HEK293 (cell line): ENCODE measurements at regions not wholly inside any gene's neighbourhood (a gene's known extent, or its start where the extent isn't known, plus 50 kb on each side); places are given as distances from the start of the nearest gene placed in this dataset.

Source experiments
- CTCF ChIA-PET: fragments of 350-600 bp; formaldehyde crosslinking; extraction: SDS; loops from one replicate; lab custom pipeline; 2021; ENCODE audit warnings: antibody characterized with exemption; lab: Yijun Ruan, JAX
- POLR2A ChIA-PET: fragments of 300-600 bp; formaldehyde crosslinking; extraction: SDS; loops from one replicate; lab custom pipeline; 2020; ENCODE audit warnings: antibody characterized with exemption, inconsistent platforms; lab: Yijun Ruan, JAX
- H3K27ac ChIP-seq: fragments of 200-500 bp; sonication (Bioruptor generic); 2 replicates; pipeline ENCODE4 v1.5.1; 2014; ENCODE audit warnings: low read depth, low read length, control low read depth, inconsistent platforms; ENCODE audit errors: extremely low read depth
- H3K36me3 ChIP-seq, 2 experiments: fragments of 200-500 bp in 1 of 2; sonication (Bioruptor generic) in 1 of 2; 1 replicate in 1 of 2; 2 replicates in 1 of 2; pipeline ENCODE4 v1.5.1; 2014 to 2017; ENCODE audit warnings: inconsistent platforms in 2 of 2, low read length in 2 of 2; ENCODE audit not compliant: control insufficient read depth in 2 of 2, insufficient read depth in 1 of 2
- H3K4me1 ChIP-seq: fragments of 200-500 bp; sonication (Bioruptor generic); 2 replicates; pipeline ENCODE4 v1.5.1; 2014; ENCODE audit warnings: mild to moderate bottlenecking, low read length, inconsistent platforms; ENCODE audit not compliant: control insufficient read depth, insufficient read depth
- H3K4me3 ChIP-seq: 2 replicates; pipeline ENCODE4 v1.5.1; 2011; ENCODE audit warnings: low read depth, mild to moderate bottlenecking, control low read depth, low read length, moderate library complexity
- H3K9me3 ChIP-seq: fragments of 200-500 bp; sonication (Bioruptor generic); 2 replicates; pipeline ENCODE4 v1.5.1; 2014; ENCODE audit warnings: low read depth, low read length, inconsistent platforms; ENCODE audit not compliant: control insufficient read depth, insufficient read depth
- KLF16 ChIP-seq: fragments of 450-650 bp; formaldehyde crosslinking; IDR thresholded peaks from 2 replicates; pipeline ENCODE4 v1.5.1; 2017; ENCODE audit warnings: missing biosample characterization, missing genetic modification characterization
- SETDB1 ChIP-seq: IDR thresholded peaks from one replicate; pipeline ENCODE4 v1.6.1; 2017; ENCODE audit warnings: mild to moderate bottlenecking, low read length, moderate library complexity, mixed read lengths; ENCODE audit not compliant: insufficient read length
- ZBTB17 ChIP-seq: fragments of 450-650 bp; formaldehyde crosslinking; IDR thresholded peaks from 2 replicates; pipeline ENCODE4 v1.5.1; 2016; ENCODE audit warnings: missing biosample characterization, missing genetic modification characterization
- ZBTB20 ChIP-seq: fragments of 450-650 bp; formaldehyde crosslinking; IDR thresholded peaks from 2 replicates; pipeline ENCODE4 v1.5.1; 2016; ENCODE audit warnings: missing biosample characterization, missing genetic modification characterization
- ZBTB48 ChIP-seq: fragments of 450-650 bp; formaldehyde crosslinking; IDR thresholded peaks from 2 replicates; pipeline ENCODE4 v1.5.1; 2016; ENCODE audit warnings: missing biosample characterization, missing genetic modification characterization
- ZEB2 ChIP-seq: fragments of 450-650 bp; formaldehyde crosslinking; IDR thresholded peaks from 2 replicates; pipeline ENCODE4 v1.5.1; 2016; ENCODE audit warnings: missing biosample characterization, missing genetic modification characterization
- ZNF114 ChIP-seq: fragments of 450-650 bp; formaldehyde crosslinking; IDR thresholded peaks from 2 replicates; pipeline ENCODE4 v1.5.0; 2017; ENCODE audit warnings: missing biosample characterization, missing genetic modification characterization
- ZNF132 ChIP-seq: fragments of 450-650 bp; formaldehyde crosslinking; IDR thresholded peaks from 2 replicates; pipeline ENCODE4 v1.5.1; 2017; ENCODE audit warnings: missing biosample characterization, missing genetic modification characterization, borderline replicate concordance
- ZNF202 ChIP-seq: fragments of 450-650 bp; formaldehyde crosslinking; IDR thresholded peaks from 2 replicates; pipeline ENCODE4 v1.5.1; 2016; ENCODE audit warnings: missing biosample characterization, missing genetic modification characterization, borderline replicate concordance
- ZNF221 ChIP-seq: fragments of 450-650 bp; formaldehyde crosslinking; IDR thresholded peaks from 2 replicates; pipeline ENCODE4 v1.5.1; 2017; ENCODE audit warnings: missing biosample characterization, missing genetic modification characterization, borderline replicate concordance
- ZNF302 ChIP-seq: fragments of 450-650 bp; formaldehyde crosslinking; IDR thresholded peaks from 2 replicates; pipeline ENCODE4 v1.5.1; 2016; ENCODE audit warnings: missing biosample characterization, missing genetic modification characterization, low read depth
- ZNF37A ChIP-seq: fragments of 450-650 bp; IDR thresholded peaks from 2 replicates; pipeline ENCODE4 v1.5.1; 2018; ENCODE audit warnings: missing biosample characterization, missing genetic modification characterization
- ZNF510 ChIP-seq: fragments of 450-650 bp; formaldehyde crosslinking; IDR thresholded peaks from 2 replicates; pipeline ENCODE4 v1.5.1; 2018; ENCODE audit warnings: mild to moderate bottlenecking, missing genetic modification characterization, missing biosample characterization; ENCODE audit not compliant: insufficient replicate concordance
- ZNF777 ChIP-seq: fragments of 450-650 bp; formaldehyde crosslinking; IDR thresholded peaks from 2 replicates; pipeline ENCODE4 v1.5.1; 2017; ENCODE audit warnings: missing biosample characterization, missing genetic modification characterization, borderline replicate concordance
- TF ChIP-seq, protein P1 (sequence below): fragments of 450-650 bp; formaldehyde crosslinking; IDR thresholded peaks from 2 replicates; pipeline ENCODE4 v1.5.1; 2016; ENCODE audit warnings: missing biosample characterization, missing genetic modification characterization
- TF ChIP-seq, protein P2 (sequence below): fragments of 450-650 bp; formaldehyde crosslinking; IDR thresholded peaks from 2 replicates; pipeline ENCODE4 v1.5.1; 2017; ENCODE audit warnings: missing biosample characterization, missing genetic modification characterization
- TF ChIP-seq, protein P3 (sequence below): fragments of 450-650 bp; formaldehyde crosslinking; IDR thresholded peaks from 2 replicates; pipeline ENCODE4 v1.5.1; 2016; ENCODE audit warnings: missing biosample characterization, missing genetic modification characterization

DNA sequence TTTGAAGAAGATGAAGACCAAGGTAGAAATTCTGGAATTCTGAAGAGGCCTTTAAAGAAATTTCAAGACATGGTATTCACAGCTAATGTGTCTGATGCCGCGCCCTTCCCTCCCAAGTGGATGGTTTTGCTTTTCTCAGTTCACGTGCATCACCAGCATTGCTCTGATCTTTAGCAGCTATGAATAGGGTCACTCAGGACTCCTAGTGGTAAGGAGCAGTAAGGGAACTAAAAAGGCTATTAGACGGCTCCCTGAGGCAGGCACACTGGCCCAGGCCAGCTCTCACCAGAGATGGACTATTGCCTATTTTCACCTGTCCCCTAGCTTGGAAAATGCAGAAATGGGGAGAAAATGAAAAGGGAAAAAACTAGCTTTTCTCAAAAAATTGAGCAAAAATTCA lies 447.5 kb upstream of the RASGEF1B start:
- no peak for TF ChIP-seq ZNF221 (tag by site-specific recombination)

DNA sequence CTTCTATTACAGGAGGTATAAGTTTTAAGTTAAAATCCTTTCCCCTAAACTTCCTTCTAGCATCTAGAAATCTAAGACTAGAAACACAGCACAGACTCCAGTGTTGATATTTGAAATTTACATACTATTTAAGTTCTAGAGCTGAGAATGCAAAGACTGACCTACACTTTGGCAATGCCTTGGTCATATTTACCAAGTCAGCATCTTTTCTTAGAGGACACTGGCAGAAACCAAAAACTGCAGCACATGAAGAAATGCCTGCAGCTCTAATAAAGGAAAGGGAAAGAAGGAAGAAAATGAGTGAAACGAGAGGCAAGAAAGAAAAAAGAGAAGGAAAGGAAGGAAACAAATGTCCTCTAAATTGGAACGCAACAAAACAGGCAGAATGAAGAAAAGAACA lies 443.7 kb upstream of the RASGEF1B start:
- no peaks in the 10 kb centered on the region for H3K9me3 ChIP-seq
- POLR2A ChIA-PET = no interaction called here
- H3K4me3 ChIP-seq = no peak overlapping the region
- H3K27ac ChIP-seq = no peak overlapping the region
- TF ChIP-seq ZNF114 (tag by site-specific recombination) (no peak), KLF16 (no peak), ZEB2 (tag by site-specific recombination) (no peak), ZNF777 (tag by site-specific recombination) (no peak), ZBTB48 (no peak)
- TF ChIP-seq, protein P1, sequence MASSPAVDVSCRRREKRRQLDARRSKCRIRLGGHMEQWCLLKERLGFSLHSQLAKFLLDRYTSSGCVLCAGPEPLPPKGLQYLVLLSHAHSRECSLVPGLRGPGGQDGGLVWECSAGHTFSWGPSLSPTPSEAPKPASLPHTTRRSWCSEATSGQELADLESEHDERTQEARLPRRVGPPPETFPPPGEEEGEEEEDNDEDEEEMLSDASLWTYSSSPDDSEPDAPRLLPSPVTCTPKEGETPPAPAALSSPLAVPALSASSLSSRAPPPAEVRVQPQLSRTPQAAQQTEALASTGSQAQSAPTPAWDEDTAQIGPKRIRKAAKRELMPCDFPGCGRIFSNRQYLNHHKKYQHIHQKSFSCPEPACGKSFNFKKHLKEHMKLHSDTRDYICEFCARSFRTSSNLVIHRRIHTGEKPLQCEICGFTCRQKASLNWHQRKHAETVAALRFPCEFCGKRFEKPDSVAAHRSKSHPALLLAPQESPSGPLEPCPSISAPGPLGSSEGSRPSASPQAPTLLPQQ (tag by site-specific recombination) = no peak
- H3K36me3 ChIP-seq = no peaks in the 10 kb centered on the region
- no peaks in the 10 kb centered on the region for H3K4me1 ChIP-seq
- CTCF ChIA-PET = interaction anchor here (0.6 kb wide), 1 partner anchor 302 kb away, joined by 4 read pairs; no protein-coding TSS in a partner anchor

More for the DNA sequence above, 447.5 kb upstream of the RASGEF1B start:
- Histone ChIP-seq H3K36me3 (no peaks in the 10 kb centered on the region), H3K4me1 (no peaks in the 10 kb centered on the region), H3K9me3 (no peaks in the 10 kb centered on the region), H3K27ac (no peak overlapping the region), H3K4me3 (no peak overlapping the region)
- CTCF ChIA-PET = interaction anchor here (0.6 to 1.3 kb wide), 4 partner anchors 107 to 452 kb away, joined by 3 read pairs; no protein-coding TSS in a partner anchor
- POLR2A ChIA-PET = no interaction called here

DNA sequence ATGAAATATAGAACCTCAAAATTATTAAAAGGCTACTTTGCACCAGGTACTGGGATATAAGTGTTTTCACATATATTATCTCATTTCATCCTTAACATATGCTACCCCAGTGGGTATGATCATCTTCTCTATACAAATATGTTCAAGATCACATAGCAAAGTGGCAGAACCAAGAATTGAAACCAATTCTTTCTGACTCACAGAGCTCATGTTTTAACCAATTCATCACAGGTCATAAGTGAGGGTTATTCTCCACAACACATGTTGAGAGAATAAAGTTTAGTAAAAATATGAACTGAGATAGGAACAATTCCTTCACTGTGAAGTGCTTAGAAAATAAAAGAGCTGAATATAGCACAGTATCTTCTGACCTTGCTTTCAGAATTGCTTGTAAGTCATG lies 442.9 kb upstream of the RASGEF1B start:
- no peak overlapping the region for H3K27ac ChIP-seq
- TF ChIP-seq KLF16 = no peak
- no peak for TF ChIP-seq ZNF132 (tag by site-specific recombination)
- TF ChIP-seq, protein P2, sequence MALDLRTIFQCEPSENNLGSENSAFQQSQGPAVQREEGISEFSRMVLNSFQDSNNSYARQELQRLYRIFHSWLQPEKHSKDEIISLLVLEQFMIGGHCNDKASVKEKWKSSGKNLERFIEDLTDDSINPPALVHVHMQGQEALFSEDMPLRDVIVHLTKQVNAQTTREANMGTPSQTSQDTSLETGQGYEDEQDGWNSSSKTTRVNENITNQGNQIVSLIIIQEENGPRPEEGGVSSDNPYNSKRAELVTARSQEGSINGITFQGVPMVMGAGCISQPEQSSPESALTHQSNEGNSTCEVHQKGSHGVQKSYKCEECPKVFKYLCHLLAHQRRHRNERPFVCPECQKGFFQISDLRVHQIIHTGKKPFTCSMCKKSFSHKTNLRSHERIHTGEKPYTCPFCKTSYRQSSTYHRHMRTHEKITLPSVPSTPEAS (tag by site-specific recombination) = no peak
- H3K4me1 ChIP-seq = no peaks in the 10 kb centered on the region
- ChIA-PET CTCF (interaction anchor here (0.8 to 1.5 kb wide), 3 partner anchors 11 to 235 kb away, joined by 3 to 4 read pairs (median 3); no protein-coding TSS in a partner anchor), POLR2A (no interaction called here)
- no peak overlapping the region for H3K4me3 ChIP-seq
- no peaks in the 10 kb centered on the region for H3K36me3 ChIP-seq
- no peaks in the 10 kb centered on the region for H3K9me3 ChIP-seq

DNA sequence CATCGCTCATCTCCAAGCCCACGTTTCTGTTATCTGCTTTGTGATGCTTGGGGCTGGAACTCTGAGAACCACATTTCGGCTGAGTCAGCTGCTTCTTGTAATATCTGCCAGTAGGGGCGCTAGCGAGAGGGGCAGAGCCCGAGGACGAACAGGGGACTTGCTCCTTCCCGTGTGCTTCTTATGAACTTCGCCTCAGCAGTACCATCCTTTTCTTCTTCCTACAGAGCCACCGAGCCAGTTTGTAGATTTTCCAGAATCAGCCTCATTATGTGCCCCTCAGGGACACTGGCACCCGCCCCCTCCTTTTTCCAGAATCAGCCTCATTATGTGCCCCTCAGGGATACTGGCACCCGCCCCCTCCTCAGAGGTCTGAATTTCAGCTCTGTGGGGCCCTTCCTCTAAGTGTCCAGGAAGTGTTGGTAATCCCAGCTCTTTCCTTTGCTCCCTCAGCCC lies 441.7 kb upstream of the RASGEF1B start:
- Histone ChIP-seq H3K27ac (no peak overlapping the region), H3K4me3 (no peak overlapping the region), H3K9me3 (no peaks in the 10 kb centered on the region), H3K36me3 (no peaks in the 10 kb centered on the region), H3K4me1 (peaks cover 2% of the 10 kb centered on the region; the same call in 1 of the 2 replicates)
- CTCF ChIA-PET = interaction anchor here (0.6 to 1.7 kb wide), 16 partner anchors 10 to 1839 kb away, joined by 3 to 19 read pairs (median 3); no protein-coding TSS in a partner anchor
- POLR2A ChIA-PET = no interaction called here
- TF ChIP-seq, protein P3, sequence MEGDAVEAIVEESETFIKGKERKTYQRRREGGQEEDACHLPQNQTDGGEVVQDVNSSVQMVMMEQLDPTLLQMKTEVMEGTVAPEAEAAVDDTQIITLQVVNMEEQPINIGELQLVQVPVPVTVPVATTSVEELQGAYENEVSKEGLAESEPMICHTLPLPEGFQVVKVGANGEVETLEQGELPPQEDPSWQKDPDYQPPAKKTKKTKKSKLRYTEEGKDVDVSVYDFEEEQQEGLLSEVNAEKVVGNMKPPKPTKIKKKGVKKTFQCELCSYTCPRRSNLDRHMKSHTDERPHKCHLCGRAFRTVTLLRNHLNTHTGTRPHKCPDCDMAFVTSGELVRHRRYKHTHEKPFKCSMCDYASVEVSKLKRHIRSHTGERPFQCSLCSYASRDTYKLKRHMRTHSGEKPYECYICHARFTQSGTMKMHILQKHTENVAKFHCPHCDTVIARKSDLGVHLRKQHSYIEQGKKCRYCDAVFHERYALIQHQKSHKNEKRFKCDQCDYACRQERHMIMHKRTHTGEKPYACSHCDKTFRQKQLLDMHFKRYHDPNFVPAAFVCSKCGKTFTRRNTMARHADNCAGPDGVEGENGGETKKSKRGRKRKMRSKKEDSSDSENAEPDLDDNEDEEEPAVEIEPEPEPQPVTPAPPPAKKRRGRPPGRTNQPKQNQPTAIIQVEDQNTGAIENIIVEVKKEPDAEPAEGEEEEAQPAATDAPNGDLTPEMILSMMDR (tag by site-specific recombination) = 0 out of 2 replicates have a peak, but pooled peaks have one; percentile 36
- TF ChIP-seq ZNF202 (tag by site-specific recombination) (no peak), ZNF302 (no peak), ZBTB17 (tag by site-specific recombination) (peak; percentile 62), SETDB1 (peak; percentile 24), ZBTB20 (tag by site-specific recombination) (0 out of 2 replicates have a peak, but pooled peaks have one; percentile 23), ZNF510 (tag by site-specific recombination) (no peak), ZNF37A (tag by site-specific recombination) (no peak)
- TF ChIP-seq, protein P1 (tag by site-specific recombination) = peak; percentile 37; the same call in 1 of the 2 replicates
